HG02981 (cell line): ENCODE measurements at regions not wholly inside any gene's neighbourhood (a gene's known extent, or its start where the extent isn't known, plus 50 kb on each side); places are given as distances from the start of the nearest gene placed in this dataset.

Experiments used
- ATAC-seq: cut with Tn5 transposase; IDR thresholded peaks from one replicate; pipeline ENCODE4 v1.9.1; 2021; ENCODE audit warnings: mild to moderate bottlenecking, moderate library complexity; ENCODE audit not compliant: unreplicated experiment

GRCh38 chr18:39759926-39760325 is 2194.3 kb upstream of the CELF4 start:
- no peak for ATAC-seq

GRCh38 chr18:39753178-39753577 is 2187.6 kb upstream of the CELF4 start:
- no peak for ATAC-seq

GRCh38 chr18:39752351-39752750 is 2186.8 kb upstream of the CELF4 start:
- ATAC-seq: no peak

- no peak for ATAC-seq
Observed at GRCh38 chr18:39751921-39752320, 2186.3 kb upstream of the CELF4 start.

GRCh38 chr18:39751161-39751560 is 2185.6 kb upstream of the CELF4 start:
- no peak for ATAC-seq

- ATAC-seq: no peak
Observed at GRCh38 chr18:39749154-39749553, 2183.6 kb upstream of the CELF4 start.

- no peak for ATAC-seq
Observed at GRCh38 chr18:39748727-39749126, 2183.1 kb upstream of the CELF4 start.

GRCh38 chr18:39746201-39746600 is 2180.6 kb upstream of the CELF4 start:
- no peak for ATAC-seq

- no peak for ATAC-seq
Observed at GRCh38 chr18:39743463-39743862, 2177.9 kb upstream of the CELF4 start.

GRCh38 chr18:39741755-39742466 is 2176.3 kb upstream of the CELF4 start:
- ATAC-seq: no peak

GRCh38 chr18:39737869-39738268 is 2172.3 kb upstream of the CELF4 start:
- no peak for ATAC-seq

GRCh38 chr18:39732918-39733317 is 2167.3 kb upstream of the CELF4 start:
- no peak for ATAC-seq

- ATAC-seq: no peak
Observed at GRCh38 chr18:39730606-39731005, 2165.0 kb upstream of the CELF4 start.

GRCh38 chr18:39724652-39725051 is 2159.1 kb upstream of the CELF4 start:
- no peak for ATAC-seq

- ATAC-seq: no peak
Observed at GRCh38 chr18:39721712-39722111, 2156.1 kb upstream of the CELF4 start.

GRCh38 chr18:39713961-39714360 is 2148.4 kb upstream of the CELF4 start:
- ATAC-seq: no peak

- ATAC-seq: no peak
Observed at GRCh38 chr18:39711701-39712100, 2146.1 kb upstream of the CELF4 start.

- ATAC-seq: no peak
Observed at GRCh38 chr18:39705362-39705761, 2139.8 kb upstream of the CELF4 start.

- ATAC-seq: no peak
Observed at GRCh38 chr18:39702888-39703287, 2137.3 kb upstream of the CELF4 start.

- no peak for ATAC-seq
Observed at GRCh38 chr18:39701839-39702238, 2136.2 kb upstream of the CELF4 start.

GRCh38 chr18:39701055-39701783 is 2135.6 kb upstream of the CELF4 start:
- no peak for ATAC-seq

- ATAC-seq: no peak
Observed at GRCh38 chr18:39699340-39699964, 2133.9 kb upstream of the CELF4 start.
